ENCODE measurements at regions not wholly inside any gene's neighbourhood (a gene's known extent, or its start where the extent isn't known, plus 50 kb on each side); places are given as distances from the start of the nearest gene placed in this dataset.

GRCh38 chr11:70012134-70012733 lies 65.9 kb upstream of the ANO1 start:
- Histone ChIP-seq H3K27ac (no peak overlapping the region), H3K27me3 (no peaks in the 10 kb centered on the region), H3K4me1 (no peaks in the 10 kb centered on the region), H3K36me3 (no peaks in the 10 kb centered on the region), H3K9me3 (no peaks in the 10 kb centered on the region), H3K4me3 (no peak overlapping the region)
- intact Hi-C loops (cut with DNase I): no loop called here
- no peak for DNase-seq
- 79 to 80% methylated on average over 2 of the region's 2 CpGs for WGBS, 2 donors
- TF ChIP-seq POLR2A (IDR thresholded peaks at IDR 0.05) (no peak), POLR2AphosphoS5 (IDR thresholded peaks at IDR 0.05) (no peak), EP300 (IDR thresholded peaks at IDR 0.05) (no peak)
- TF ChIP-seq, protein P1, sequence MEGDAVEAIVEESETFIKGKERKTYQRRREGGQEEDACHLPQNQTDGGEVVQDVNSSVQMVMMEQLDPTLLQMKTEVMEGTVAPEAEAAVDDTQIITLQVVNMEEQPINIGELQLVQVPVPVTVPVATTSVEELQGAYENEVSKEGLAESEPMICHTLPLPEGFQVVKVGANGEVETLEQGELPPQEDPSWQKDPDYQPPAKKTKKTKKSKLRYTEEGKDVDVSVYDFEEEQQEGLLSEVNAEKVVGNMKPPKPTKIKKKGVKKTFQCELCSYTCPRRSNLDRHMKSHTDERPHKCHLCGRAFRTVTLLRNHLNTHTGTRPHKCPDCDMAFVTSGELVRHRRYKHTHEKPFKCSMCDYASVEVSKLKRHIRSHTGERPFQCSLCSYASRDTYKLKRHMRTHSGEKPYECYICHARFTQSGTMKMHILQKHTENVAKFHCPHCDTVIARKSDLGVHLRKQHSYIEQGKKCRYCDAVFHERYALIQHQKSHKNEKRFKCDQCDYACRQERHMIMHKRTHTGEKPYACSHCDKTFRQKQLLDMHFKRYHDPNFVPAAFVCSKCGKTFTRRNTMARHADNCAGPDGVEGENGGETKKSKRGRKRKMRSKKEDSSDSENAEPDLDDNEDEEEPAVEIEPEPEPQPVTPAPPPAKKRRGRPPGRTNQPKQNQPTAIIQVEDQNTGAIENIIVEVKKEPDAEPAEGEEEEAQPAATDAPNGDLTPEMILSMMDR (IDR thresholded peaks at IDR 0.05): no peak

DNA sequence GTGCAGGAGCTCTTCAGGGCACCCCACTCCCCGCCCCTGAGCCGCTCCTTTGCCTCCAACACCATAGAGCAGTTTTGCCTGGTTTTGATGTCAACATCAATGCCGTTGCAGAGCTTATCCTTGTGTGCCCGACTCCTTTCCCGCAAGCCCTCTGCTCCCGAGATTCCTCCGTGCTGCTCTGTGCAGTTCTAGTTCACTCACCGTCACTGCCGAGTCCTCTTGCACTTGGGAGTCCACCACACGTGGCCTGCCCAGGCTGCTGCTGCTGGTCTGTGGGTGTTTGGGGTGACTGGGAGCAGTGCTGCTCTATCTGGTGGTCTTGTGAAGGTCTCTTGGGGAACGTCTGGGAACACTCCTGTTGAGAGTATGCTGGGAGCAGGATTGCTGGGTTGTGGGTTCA lies 63.8 kb upstream of the ANO1 start:
- Histone ChIP-seq H3K36me3 (no peaks in the 10 kb centered on the region), H3K27me3 (no peaks in the 10 kb centered on the region), H3K27ac (no peak overlapping the region), H3K9me3 (no peaks in the 10 kb centered on the region), H3K4me3 (no peak overlapping the region), H3K4me1 (no peaks in the 10 kb centered on the region)
- no peak for DNase-seq
- intact Hi-C loops (cut with DNase I): no loop called here
- TF ChIP-seq, protein P1 (IDR thresholded peaks at IDR 0.05): no peak
- TF ChIP-seq EP300 (IDR thresholded peaks at IDR 0.05) (no peak), POLR2A (IDR thresholded peaks at IDR 0.05) (no peak), POLR2AphosphoS5 (IDR thresholded peaks at IDR 0.05) (no peak)
- WGBS, 2 donors: 90 to 93% methylated on average over 11 of the region's 11 CpGs

GRCh38 chr11:70016666-70017367 lies 61.3 kb upstream of the ANO1 start:
- WGBS, 2 donors: 63 to 77% methylated on average over 14 of the region's 14 CpGs
- H3K27me3 ChIP-seq: no peaks in the 10 kb centered on the region
- no peaks in the 10 kb centered on the region for H3K36me3 ChIP-seq
- H3K27ac ChIP-seq: no peak overlapping the region
- H3K4me3 ChIP-seq: no peak overlapping the region
- TF ChIP-seq EP300 (IDR thresholded peaks at IDR 0.05) (no peak), POLR2A (IDR thresholded peaks at IDR 0.05) (no peak), POLR2AphosphoS5 (IDR thresholded peaks at IDR 0.05) (no peak)
- TF ChIP-seq, protein P1 (IDR thresholded peaks at IDR 0.05): no peak
- no peaks in the 10 kb centered on the region for H3K9me3 ChIP-seq
- H3K4me1 ChIP-seq: no peaks in the 10 kb centered on the region
- DNase-seq: no peak
- intact Hi-C loops (cut with DNase I): no loop called here

DNA sequence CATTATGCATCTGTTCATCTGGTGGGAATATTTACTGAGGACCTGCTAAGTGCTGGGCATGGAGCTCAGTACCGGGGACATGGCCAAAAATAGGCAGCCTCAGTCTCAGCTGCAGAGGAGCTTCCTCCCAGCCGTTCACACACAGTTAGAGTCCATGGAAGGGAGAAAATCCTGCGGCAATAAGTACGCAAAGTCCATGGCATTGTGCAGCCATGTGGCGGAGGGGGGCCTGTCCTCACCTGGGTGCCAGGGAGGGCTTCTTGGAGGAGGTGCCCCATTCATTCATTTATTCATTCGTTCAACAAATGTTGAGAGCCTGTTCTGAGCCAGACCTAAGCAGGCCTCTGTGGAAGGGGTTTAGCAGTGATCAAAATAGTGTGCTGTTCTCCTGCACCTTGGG lies 59.3 kb upstream of the ANO1 start:
- Histone ChIP-seq H3K4me1 (no peaks in the 10 kb centered on the region), H3K9me3 (no peaks in the 10 kb centered on the region), H3K36me3 (no peaks in the 10 kb centered on the region), H3K4me3 (no peak overlapping the region), H3K27ac (no peak overlapping the region), H3K27me3 (no peaks in the 10 kb centered on the region)
- intact Hi-C loops (cut with DNase I): no loop called here
- DNase-seq: no peak
- TF ChIP-seq, protein P1 (IDR thresholded peaks at IDR 0.05): no peak
- TF ChIP-seq EP300 (IDR thresholded peaks at IDR 0.05): no peak
- TF ChIP-seq POLR2A (IDR thresholded peaks at IDR 0.05): no peak
- TF ChIP-seq POLR2AphosphoS5 (IDR thresholded peaks at IDR 0.05): no peak
- WGBS, 2 donors: 93% methylated on average over 6 of the region's 6 CpGs

Data from sigmoid colon (tissue), 6 donors.